ENCODE measurements at regions not wholly inside any gene's neighbourhood (a gene's known extent, or its start where the extent isn't known, plus 50 kb on each side); places are given as distances from the start of the nearest gene placed in this dataset.

DNA sequence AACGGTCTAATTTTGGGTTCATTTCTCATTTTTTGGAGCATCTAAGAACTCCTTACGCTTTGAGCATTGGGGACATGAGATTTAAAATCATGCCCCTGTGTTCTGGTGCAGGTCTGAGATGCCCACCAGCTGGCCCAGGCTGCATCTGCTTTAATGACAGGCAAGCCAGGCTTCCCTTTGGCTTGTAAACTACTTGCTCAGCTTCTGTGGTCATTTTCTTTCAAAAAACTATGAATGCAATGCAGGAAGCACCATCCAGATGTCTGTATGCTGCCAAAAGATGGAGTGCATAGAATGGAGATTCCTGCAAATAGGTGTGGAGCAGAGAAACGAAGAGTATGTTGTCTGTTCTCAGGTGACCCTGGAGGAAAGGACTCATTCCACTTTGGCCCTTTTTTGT is 399.9 kb upstream of the ADAMTSL1 start:
- no peak for TF ChIP-seq ZNF274 (IDR thresholded peaks at IDR 0.05; ENCODE audit: low read depth, low read length)

DNA sequence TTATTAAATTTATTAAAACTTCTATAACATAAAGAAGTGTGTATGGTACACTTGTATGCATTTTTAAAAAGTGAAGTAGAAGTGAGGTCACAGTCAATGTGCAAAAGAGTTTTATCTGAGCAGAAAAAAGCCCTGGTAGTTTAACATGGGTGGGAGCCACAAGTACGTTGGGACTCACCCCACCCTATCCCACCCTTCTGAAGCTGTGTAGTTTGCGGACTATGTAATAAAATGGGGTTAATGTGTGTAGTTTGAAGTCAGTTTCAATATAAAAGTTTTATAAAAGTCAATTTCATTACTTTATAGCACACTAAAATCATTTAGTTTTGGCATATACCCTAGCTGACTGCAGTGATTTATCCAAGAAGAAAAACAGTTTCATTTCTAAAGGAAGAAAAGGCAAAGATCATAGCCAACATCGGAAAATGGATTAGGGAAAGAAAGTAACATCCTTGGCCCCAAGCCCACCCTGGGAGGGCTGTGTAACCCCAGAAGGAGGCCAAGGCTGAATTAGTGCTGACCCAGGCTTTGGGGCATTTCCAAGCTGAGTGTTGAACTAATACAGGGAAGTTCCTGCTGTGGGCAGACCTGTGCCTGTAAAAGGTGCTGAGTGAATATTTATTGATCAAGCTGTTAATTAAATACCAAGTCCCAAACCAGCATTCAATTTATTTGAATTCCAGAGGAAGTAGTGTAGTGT is 398.6 kb upstream of the ADAMTSL1 start:
- no peak for TF ChIP-seq ZNF274 (IDR thresholded peaks at IDR 0.05; ENCODE audit: low read depth, low read length)
- H3K4me3 ChIP-seq (ENCODE audit: low read length): no peak overlapping the region

More for the DNA sequence above, 399.9 kb upstream of the ADAMTSL1 start:
- no peak overlapping the region for H3K4me3 ChIP-seq (ENCODE audit: low read length)

DNA sequence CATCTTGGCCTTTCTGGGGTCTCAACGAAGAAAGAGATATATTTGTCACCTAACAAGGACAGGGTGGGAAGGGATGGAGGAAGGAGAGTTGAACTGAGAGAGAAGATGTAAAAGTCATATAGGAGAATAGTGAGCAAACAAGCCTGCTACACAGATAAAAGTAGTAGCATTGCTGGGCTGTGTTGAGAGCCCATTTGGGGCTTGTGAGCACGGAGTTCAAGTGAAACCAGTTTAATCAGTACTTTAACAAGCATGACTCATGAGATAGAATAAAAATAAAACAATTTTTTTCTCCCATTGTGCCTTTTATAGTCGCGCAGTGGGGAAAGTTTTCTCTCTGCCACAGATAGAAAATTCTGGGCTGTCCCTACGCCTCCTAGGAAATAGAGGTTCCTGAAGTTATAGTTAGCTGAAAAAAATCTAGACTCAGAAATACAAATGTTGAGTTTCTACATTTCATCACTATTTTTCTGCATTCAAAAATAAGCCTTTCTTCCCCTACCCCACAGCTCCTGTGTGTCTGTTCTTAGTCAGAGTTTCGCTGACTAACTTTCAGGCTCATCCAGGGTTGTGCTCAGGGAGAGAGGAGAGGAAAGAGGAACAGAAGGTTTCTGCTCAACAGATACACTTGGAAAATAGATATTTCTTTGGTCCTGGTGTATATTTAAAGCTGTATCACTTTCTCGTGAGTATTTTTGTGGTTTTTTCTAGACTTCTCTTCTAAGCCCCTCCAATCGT is 395.8 kb upstream of the ADAMTSL1 start:
- H3K4me3 ChIP-seq (ENCODE audit: low read length): no peak overlapping the region
- TF ChIP-seq ZNF274 (IDR thresholded peaks at IDR 0.05; ENCODE audit: low read depth, low read length): no peak

DNA sequence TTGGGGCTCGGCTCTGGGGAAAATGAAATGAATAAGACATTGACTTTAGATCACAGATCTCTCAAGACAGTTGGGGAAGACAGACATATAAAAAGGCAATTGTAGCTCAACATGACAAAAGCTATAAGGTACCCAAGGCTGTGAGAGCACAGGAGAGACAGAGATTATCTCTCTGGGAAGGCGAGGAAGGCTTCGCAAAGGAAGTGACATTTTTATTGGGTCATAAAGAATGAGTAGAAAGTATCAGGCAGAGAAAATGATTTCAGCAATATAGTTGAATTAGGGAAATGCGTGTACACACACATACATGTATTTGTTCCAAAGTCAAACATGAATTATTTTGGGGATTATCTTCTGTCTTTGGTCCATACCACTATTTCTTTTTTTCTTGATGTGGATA is 381.8 kb upstream of the ADAMTSL1 start:
- no peak for TF ChIP-seq ZNF274 (IDR thresholded peaks at IDR 0.05; ENCODE audit: low read depth, low read length)
- no peak overlapping the region for H3K4me3 ChIP-seq (ENCODE audit: low read length)

DNA sequence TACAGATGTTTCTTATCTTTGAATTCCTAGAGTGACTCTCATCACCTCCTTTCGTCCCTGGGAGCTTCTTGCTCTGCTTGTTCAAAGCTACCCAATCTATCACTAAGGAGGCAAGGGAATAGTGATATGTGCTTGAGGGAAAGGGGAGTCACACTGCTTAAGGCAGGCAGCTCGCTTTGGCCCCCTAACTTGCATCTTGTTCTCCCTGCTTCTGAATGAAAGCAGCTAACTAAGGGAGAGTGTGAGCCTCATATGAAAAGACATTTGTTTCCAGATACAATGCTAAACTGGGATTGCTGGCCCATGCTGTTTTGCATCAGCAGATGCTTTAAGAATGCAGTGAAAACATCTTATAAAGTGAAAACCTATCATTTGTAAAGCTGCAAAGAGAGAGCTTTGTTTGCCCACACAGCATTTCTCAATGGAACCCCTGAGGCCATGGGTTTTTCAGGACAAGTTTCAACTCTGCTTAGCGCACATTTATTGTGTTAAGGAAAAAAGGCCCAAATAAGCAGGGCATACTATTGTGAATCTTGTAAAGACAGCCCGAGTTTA is 367.9 kb upstream of the ADAMTSL1 start:
- no peak for TF ChIP-seq ZNF274 (IDR thresholded peaks at IDR 0.05; ENCODE audit: low read depth, low read length)

DNA sequence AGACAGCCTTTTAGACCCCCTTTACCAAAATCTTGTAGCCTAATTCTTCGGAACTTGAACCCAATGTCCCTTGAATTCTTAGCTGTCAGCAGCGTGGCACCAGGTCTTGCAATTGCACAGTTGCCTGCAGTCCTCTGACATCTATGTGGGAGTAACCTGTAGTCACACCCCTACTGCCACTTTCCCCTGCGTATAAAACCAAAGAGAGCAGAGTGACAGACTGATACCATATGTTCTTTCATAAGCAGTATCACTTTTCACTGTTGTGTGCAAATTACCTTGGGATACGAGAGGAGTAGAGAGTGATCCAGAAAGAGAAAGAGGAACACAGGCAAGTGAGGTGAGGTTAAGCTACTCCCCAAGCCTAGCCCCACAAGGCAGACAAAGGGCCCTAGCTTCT is 364.3 kb upstream of the ADAMTSL1 start:
- no peak for TF ChIP-seq ZNF274 (IDR thresholded peaks at IDR 0.05; ENCODE audit: low read depth, low read length)
- no peak overlapping the region for H3K4me3 ChIP-seq (ENCODE audit: low read length)

More for the DNA sequence above, 367.9 kb upstream of the ADAMTSL1 start:
- H3K4me3 ChIP-seq (ENCODE audit: low read length): no peak overlapping the region

DNA sequence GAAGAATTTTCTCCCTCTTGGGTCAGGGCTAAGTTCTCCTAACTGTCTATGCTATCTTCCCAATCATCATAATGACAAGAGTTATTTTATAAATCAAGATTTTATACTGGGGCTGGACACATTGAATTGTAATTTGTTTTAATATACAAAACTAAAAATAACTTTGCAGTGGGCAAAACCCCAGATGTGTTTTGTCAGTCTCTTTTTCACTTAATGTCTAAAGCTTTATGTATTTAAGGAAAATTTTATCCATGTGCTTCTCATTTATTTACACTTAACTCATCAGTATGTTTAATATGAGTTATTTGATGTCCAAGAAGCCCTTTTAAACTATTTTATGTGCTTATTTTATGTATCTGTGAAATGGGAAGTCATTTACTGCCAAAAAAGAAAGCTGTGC is 362.8 kb upstream of the ADAMTSL1 start:
- no peak overlapping the region for H3K4me3 ChIP-seq (ENCODE audit: low read length)
- no peak for TF ChIP-seq ZNF274 (IDR thresholded peaks at IDR 0.05; ENCODE audit: low read depth, low read length)

DNA sequence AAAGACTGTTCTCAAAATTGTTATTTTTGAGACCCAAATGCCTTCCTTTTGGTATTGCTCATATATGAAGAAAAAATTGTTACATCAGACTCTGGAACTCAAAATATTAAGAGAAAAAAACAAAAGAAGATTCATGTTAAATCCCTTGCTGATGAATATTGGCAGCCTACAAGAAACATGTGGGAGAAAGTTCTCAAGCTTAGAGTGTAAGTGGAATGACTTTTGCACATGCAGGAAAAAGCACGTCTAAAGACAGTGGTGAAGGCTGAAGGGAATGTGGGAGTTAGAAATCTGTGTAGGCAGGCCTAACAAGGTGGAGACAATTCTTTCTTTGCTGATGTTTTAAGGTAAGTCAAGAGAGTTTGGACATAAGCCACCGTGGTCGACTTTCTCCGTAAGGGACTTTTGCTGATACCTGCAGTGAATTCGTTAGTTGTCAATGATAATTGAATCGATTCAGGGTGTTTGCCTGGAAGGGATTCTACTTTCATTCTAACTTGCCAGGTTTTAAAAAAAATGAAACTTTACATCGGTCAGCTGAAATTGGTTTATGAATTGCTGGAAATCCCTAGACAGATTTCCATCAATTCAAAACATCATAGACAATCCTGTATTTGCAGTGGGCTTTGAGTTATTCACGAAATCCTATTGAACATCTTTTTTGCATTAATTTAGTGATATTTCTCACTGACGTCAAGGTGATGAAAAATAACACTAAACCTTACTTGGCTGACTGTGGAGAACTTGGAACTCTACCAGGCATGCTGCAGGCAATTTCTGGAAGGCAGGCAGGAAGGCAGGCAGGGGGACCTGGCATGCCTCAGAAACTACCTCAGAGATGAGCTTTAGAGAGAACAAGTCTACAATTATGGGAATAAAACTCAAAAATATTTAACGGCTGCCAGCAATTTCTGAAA is 359.1 kb upstream of the ADAMTSL1 start:
- H3K4me3 ChIP-seq (ENCODE audit: low read length): no peak overlapping the region
- no peak for TF ChIP-seq ZNF274 (IDR thresholded peaks at IDR 0.05; ENCODE audit: low read depth, low read length)

DNA sequence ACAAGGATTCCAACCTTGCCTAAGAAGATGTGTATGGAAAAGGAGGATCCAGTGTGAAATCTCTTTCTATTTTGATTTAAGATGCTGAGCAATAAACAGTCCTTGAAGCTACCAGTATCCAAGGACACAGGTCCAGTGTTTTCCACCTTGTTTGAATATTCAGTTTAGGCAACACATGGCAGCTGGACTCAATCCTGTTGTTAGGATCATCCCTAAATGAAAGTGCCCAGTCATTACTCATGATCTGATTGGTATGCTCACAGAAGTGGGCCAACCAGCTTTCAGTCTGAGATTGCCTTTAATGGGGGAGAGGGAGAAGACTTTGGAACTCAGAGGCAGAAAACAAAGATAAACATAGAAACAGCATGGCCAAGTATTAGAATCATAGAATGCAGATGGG is 355.7 kb upstream of the ADAMTSL1 start:
- H3K4me3 ChIP-seq (ENCODE audit: low read length): no peak overlapping the region
- no peak for TF ChIP-seq ZNF274 (IDR thresholded peaks at IDR 0.05; ENCODE audit: low read depth, low read length)

DNA sequence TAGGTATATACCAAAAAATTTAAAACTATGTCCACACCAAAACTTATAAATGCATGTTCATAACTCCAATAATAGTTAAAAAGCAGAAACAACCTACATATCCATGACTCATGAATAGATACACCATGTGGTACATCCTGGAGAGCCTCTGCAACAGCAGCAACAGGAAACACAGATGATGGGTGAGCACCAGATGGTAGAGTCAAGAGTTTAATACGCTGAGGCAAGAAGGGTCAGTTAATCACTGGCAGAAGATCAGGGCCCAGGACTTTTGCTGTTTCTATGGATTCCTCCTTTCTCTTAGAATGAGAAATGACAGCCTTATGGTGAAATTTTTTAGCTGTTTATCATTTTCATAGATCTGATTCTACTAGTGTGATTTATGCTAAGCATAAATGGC is 351.8 kb upstream of the ADAMTSL1 start:
- TF ChIP-seq ZNF274 (IDR thresholded peaks at IDR 0.05; ENCODE audit: low read depth, low read length): no peak

DNA sequence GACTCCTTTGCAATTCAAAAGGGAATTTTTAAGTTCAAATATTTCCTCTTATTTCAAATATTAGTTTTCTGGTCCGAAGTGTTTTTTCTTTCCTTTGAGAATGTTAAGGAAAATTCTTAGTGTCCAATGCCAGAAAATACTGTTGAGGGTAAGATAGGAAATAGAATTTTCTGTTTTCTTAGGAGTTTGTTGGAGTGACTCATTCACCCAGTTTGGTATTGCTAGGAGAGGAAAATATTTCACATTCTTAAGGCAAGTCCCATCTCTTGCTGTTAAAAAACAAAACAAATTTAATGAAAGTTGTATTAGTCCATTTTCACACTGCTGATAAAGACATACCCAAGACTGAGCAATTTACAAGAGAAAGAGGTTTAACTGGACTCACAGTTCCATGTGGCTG is 349.2 kb upstream of the ADAMTSL1 start:
- no peak for TF ChIP-seq ZNF274 (IDR thresholded peaks at IDR 0.05; ENCODE audit: low read depth, low read length)
- H3K4me3 ChIP-seq (ENCODE audit: low read length): no peak overlapping the region

More for the DNA sequence above, 351.8 kb upstream of the ADAMTSL1 start:
- no peak overlapping the region for H3K4me3 ChIP-seq (ENCODE audit: low read length)

DNA sequence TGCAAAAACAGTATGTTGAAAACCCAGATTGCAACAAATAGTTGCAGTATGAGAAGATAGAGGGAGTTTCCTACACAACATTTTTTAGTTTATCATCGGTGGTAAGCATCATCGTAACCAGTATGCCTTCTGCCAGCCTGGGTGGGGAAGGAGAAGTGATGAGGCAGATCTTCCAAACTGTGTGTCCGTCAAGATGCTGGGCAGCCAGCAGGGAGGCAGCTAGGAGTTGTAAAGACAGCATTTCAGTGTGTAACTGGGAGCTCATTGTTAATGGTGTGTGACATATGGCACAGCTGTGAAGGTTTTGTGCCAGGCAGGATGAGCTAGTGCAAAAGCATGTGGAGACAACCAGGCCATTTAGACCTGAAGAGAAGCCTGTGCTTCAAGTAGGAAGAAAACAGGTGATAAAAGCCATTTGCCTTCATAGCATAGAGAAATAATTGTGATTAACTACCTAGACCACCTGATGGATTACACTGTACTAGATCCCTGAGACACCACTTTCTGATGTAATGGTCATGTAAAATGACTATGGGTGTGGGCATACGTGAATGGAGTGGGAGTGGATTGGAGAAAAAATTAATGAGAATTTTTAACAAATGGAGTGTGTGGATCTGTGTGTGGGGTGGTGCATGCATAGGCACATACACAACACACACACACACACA is 347.0 kb upstream of the ADAMTSL1 start:
- no peak for TF ChIP-seq ZNF274 (IDR thresholded peaks at IDR 0.05; ENCODE audit: low read depth, low read length)

DNA sequence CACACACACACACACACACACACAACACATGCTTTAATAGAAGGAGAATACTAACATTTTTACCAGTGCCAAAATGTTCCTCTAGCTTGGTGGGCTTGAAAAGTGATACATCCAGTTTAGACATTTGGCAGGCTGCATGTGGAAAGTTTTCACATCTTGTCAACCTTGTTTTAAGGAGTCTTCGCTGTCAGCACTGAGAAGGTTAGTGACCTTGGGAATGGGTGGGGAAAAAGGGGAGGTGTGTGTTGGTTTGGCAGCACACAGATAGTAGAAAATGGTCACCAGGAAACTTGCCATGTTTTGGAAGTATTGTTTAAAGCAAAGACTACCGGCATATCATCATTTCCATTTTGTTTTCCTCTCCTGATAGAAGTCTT is 346.5 kb upstream of the ADAMTSL1 start:
- no peak for TF ChIP-seq ZNF274 (IDR thresholded peaks at IDR 0.05; ENCODE audit: low read depth, low read length)

More for the DNA sequence above, 347.0 kb upstream of the ADAMTSL1 start:
- H3K4me3 ChIP-seq (ENCODE audit: low read length): no peak overlapping the region

More for the DNA sequence above, 346.5 kb upstream of the ADAMTSL1 start:
- H3K4me3 ChIP-seq (ENCODE audit: low read length): no peak overlapping the region
